ENCODE measurements at regions not wholly inside any gene's neighbourhood (a gene's known extent, or its start where the extent isn't known, plus 50 kb on each side); places are given as distances from the start of the nearest gene placed in this dataset.

DNA sequence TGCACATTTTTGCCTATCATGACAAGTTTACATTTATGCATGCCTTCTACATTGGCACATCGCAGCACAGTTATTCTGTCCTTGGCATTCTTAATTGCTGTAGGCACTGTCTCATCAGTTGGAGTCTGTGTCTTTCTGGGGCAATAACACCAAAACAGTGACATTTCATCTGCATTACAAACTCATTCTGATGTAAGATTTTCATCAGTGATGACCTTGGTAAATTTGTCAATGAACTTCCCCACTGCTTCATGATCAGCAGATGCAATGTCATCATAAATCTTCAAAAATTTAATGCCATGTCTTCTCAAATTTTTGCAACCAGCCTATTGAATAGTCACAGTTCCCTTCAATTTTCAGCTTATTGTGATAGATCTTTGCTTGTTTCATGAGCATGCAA, 85.5 kb downstream of the CAPZA3 start:
- Histone ChIP-seq H2AK5ac (ENCODE audit: low read depth, low read length) (no peak overlapping the region), H3K27ac (replicated peaks; ENCODE audit: low read length) (no peak overlapping the region), H3K18ac (ENCODE audit: low read length) (no peak overlapping the region), H4K8ac (ENCODE audit: low read depth, low read length) (no peak overlapping the region), H2BK12ac (ENCODE audit: low read length) (no peak overlapping the region), H3K9ac (ENCODE audit: low read depth, low read length, poor library complexity) (no peak overlapping the region), H2BK120ac (ENCODE audit: low read depth, low read length) (no peak overlapping the region), H3K4me2 (ENCODE audit: insufficient read depth, low read length, poor library complexity, severe bottlenecking) (no peak overlapping the region), H3K36me3 (replicated peaks in 1 of 2; ENCODE audit: control insufficient read depth in 2 of 2, insufficient read depth in 2 of 2, low read length in 2 of 2) (no peaks in the 10 kb centered on the region), H3K4ac (ENCODE audit: low read length) (no peak overlapping the region), H2AFZ (ENCODE audit: low read length) (no peak overlapping the region), H4K91ac (ENCODE audit: low read depth, low read length, poor library complexity) (no peak overlapping the region), H3K27me3 (ENCODE audit: control insufficient read depth in 3 of 3, insufficient read depth in 3 of 3, low read depth in 1 of 3, low read length in 3 of 3) (no peaks in the 10 kb centered on the region), H2BK5ac (ENCODE audit: low read length) (no peak overlapping the region), H3K4me3 (ENCODE audit: low read length in 2 of 2) (no peak overlapping the region), H2BK15ac (ENCODE audit: low read length) (no peak overlapping the region), H3K79me1 (ENCODE audit: low read depth, low read length) (no peaks in the 10 kb centered on the region), H3K9me3 (replicated peaks in 1 of 2; ENCODE audit: control insufficient read depth in 2 of 2, insufficient read depth in 1 of 2, low read depth in 1 of 2, low read length in 2 of 2) (no peaks in the 10 kb centered on the region), H3K23ac (ENCODE audit: low read depth, low read length, poor library complexity) (no peak overlapping the region), H3K4me1 (ENCODE audit: control insufficient read depth in 2 of 2, insufficient read depth in 1 of 2, low read depth in 1 of 2, low read length in 2 of 2) (no peaks in the 10 kb centered on the region), H3K14ac (ENCODE audit: low read length) (no peak overlapping the region)
- DNase-seq (ENCODE audit: low spot score), result no peak
- WGBS, 2 donors (ENCODE audit: extremely low coverage in 2 of 2, insufficient read length in 2 of 2, insufficient replicate concordance in 1 of 2), result no CpG with 5 or more reads among the region's 1 CpG

DNA sequence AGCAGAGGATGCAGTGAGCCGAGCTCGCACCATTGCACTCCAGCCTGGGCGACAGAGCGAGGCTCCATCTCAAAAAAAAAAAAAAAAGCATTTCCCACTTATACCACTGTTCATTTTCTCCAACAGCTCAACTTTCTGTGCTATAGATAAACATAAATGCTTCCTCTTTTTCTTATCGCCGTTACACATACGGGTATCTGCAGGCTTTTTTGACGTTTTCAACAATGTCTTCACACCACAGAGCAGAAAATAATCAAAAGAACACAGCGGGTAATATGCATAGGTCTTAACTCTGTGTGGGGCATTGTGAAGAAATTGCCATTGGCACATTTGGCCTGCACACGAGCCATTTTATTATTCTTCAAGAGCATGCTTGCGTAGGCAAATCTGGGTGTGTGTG, 86.4 kb downstream of the CAPZA3 start:
- Histone ChIP-seq H3K18ac (ENCODE audit: low read length) (no peak overlapping the region), H3K27ac (replicated peaks; ENCODE audit: low read length) (no peak overlapping the region), H2BK120ac (ENCODE audit: low read depth, low read length) (no peak overlapping the region), H2AFZ (ENCODE audit: low read length) (no peak overlapping the region), H3K23ac (ENCODE audit: low read depth, low read length, poor library complexity) (no peak overlapping the region), H3K9ac (ENCODE audit: low read depth, low read length, poor library complexity) (no peak overlapping the region), H3K27me3 (ENCODE audit: control insufficient read depth in 3 of 3, insufficient read depth in 3 of 3, low read depth in 1 of 3, low read length in 3 of 3) (no peaks in the 10 kb centered on the region), H3K4me3 (ENCODE audit: low read length in 2 of 2) (no peak overlapping the region), H3K4me1 (ENCODE audit: control insufficient read depth in 2 of 2, insufficient read depth in 1 of 2, low read depth in 1 of 2, low read length in 2 of 2) (no peaks in the 10 kb centered on the region), H3K4ac (ENCODE audit: low read length) (no peak overlapping the region), H3K14ac (ENCODE audit: low read length) (no peak overlapping the region), H4K8ac (ENCODE audit: low read depth, low read length) (no peak overlapping the region), H3K9me3 (replicated peaks in 1 of 2; ENCODE audit: control insufficient read depth in 2 of 2, insufficient read depth in 1 of 2, low read depth in 1 of 2, low read length in 2 of 2) (peaks cover 0 to 2% of the 10 kb centered on the region in 2 donors), H2BK5ac (ENCODE audit: low read length) (no peak overlapping the region), H2AK5ac (ENCODE audit: low read depth, low read length) (no peak overlapping the region), H3K4me2 (ENCODE audit: insufficient read depth, low read length, poor library complexity, severe bottlenecking) (no peak overlapping the region), H2BK15ac (ENCODE audit: low read length) (no peak overlapping the region), H3K36me3 (replicated peaks in 1 of 2; ENCODE audit: control insufficient read depth in 2 of 2, insufficient read depth in 2 of 2, low read length in 2 of 2) (no peaks in the 10 kb centered on the region), H2BK12ac (ENCODE audit: low read length) (no peak overlapping the region), H4K91ac (ENCODE audit: low read depth, low read length, poor library complexity) (no peak overlapping the region), H3K79me1 (ENCODE audit: low read depth, low read length) (no peaks in the 10 kb centered on the region)
- no CpG with 5 or more reads among the region's 11 CpGs for WGBS, 2 donors (ENCODE audit: extremely low coverage in 2 of 2, insufficient read length in 2 of 2, insufficient replicate concordance in 1 of 2)
- DNase-seq (ENCODE audit: low spot score), result no peak

- Histone ChIP-seq H3K27ac (replicated peaks; ENCODE audit: low read length) (no peak overlapping the region), H3K4me1 (ENCODE audit: control insufficient read depth in 2 of 2, insufficient read depth in 1 of 2, low read depth in 1 of 2, low read length in 2 of 2) (no peaks in the 10 kb centered on the region), H2BK12ac (ENCODE audit: low read length) (no peak overlapping the region), H3K4me2 (ENCODE audit: insufficient read depth, low read length, poor library complexity, severe bottlenecking) (no peak overlapping the region), H3K79me1 (ENCODE audit: low read depth, low read length) (no peaks in the 10 kb centered on the region), H3K36me3 (replicated peaks in 1 of 2; ENCODE audit: control insufficient read depth in 2 of 2, insufficient read depth in 2 of 2, low read length in 2 of 2) (no peaks in the 10 kb centered on the region), H3K14ac (ENCODE audit: low read length) (no peak overlapping the region), H2AK5ac (ENCODE audit: low read depth, low read length) (no peak overlapping the region), H2BK120ac (ENCODE audit: low read depth, low read length) (no peak overlapping the region), H3K27me3 (ENCODE audit: control insufficient read depth in 3 of 3, insufficient read depth in 3 of 3, low read depth in 1 of 3, low read length in 3 of 3) (no peaks in the 10 kb centered on the region), H3K23ac (ENCODE audit: low read depth, low read length, poor library complexity) (no peak overlapping the region), H3K4me3 (ENCODE audit: low read length in 2 of 2) (no peak overlapping the region), H4K91ac (ENCODE audit: low read depth, low read length, poor library complexity) (no peak overlapping the region), H2BK5ac (ENCODE audit: low read length) (no peak overlapping the region), H4K8ac (ENCODE audit: low read depth, low read length) (no peak overlapping the region), H3K4ac (ENCODE audit: low read length) (no peak overlapping the region), H2BK15ac (ENCODE audit: low read length) (no peak overlapping the region), H3K18ac (ENCODE audit: low read length) (no peak overlapping the region), H3K9ac (ENCODE audit: low read depth, low read length, poor library complexity) (no peak overlapping the region), H3K9me3 (replicated peaks in 1 of 2; ENCODE audit: control insufficient read depth in 2 of 2, insufficient read depth in 1 of 2, low read depth in 1 of 2, low read length in 2 of 2) (peaks cover 0 to 7% of the 10 kb centered on the region in 2 donors), H2AFZ (ENCODE audit: low read length) (no peak overlapping the region)
- no CpG with 5 or more reads among the region's 2 CpGs for WGBS, 2 donors (ENCODE audit: extremely low coverage in 2 of 2, insufficient read length in 2 of 2, insufficient replicate concordance in 1 of 2)
- DNase-seq (ENCODE audit: low spot score), result no peak
These were observed 87.2 kb downstream of the CAPZA3 start for GRCh38 chr12:18825138-18825537.

DNA sequence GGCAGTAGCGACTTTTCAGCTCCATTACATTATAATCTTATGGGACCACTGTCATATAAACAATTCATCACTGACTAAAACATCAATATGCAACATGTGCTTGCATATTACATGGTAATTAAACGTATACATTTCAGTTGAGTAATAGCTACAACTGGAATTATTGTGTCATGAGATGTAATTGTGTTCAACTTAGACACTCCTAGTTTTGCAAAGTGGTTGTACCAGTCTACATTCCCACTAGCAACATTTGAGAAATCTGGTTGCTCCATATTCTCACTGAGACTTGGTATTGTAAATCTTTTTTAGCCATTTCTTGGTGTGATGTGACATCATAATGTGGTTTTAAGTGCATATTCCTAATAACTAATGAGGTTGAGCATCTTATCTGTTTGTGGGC, 90.0 kb downstream of the CAPZA3 start:
- peaks cover 0 to 7% of the 10 kb centered on the region in 2 donors for H3K9me3 ChIP-seq (replicated peaks in 1 of 2; ENCODE audit: control insufficient read depth in 2 of 2, insufficient read depth in 1 of 2, low read depth in 1 of 2, low read length in 2 of 2)
- no peak overlapping the region for H3K4me2 ChIP-seq (ENCODE audit: insufficient read depth, low read length, poor library complexity, severe bottlenecking)
- no peaks in the 10 kb centered on the region for H3K4me1 ChIP-seq (ENCODE audit: control insufficient read depth in 2 of 2, insufficient read depth in 1 of 2, low read depth in 1 of 2, low read length in 2 of 2)
- H3K4ac ChIP-seq (ENCODE audit: low read length), result no peak overlapping the region
- H3K23ac ChIP-seq (ENCODE audit: low read depth, low read length, poor library complexity), result no peak overlapping the region
- H2BK12ac ChIP-seq (ENCODE audit: low read length), result no peak overlapping the region
- H3K18ac ChIP-seq (ENCODE audit: low read length), result no peak overlapping the region
- no peak overlapping the region for H2AFZ ChIP-seq (ENCODE audit: low read length)
- no peak overlapping the region for H4K8ac ChIP-seq (ENCODE audit: low read depth, low read length)
- H2BK5ac ChIP-seq (ENCODE audit: low read length), result no peak overlapping the region
- H3K79me1 ChIP-seq (ENCODE audit: low read depth, low read length), result no peaks in the 10 kb centered on the region
- no peak overlapping the region for H2BK120ac ChIP-seq (ENCODE audit: low read depth, low read length)
- H3K36me3 ChIP-seq (replicated peaks in 1 of 2; ENCODE audit: control insufficient read depth in 2 of 2, insufficient read depth in 2 of 2, low read length in 2 of 2), result no peaks in the 10 kb centered on the region
- H3K9ac ChIP-seq (ENCODE audit: low read depth, low read length, poor library complexity), result no peak overlapping the region
- no peak overlapping the region for H2BK15ac ChIP-seq (ENCODE audit: low read length)
- no peak for DNase-seq (ENCODE audit: low spot score)
- H2AK5ac ChIP-seq (ENCODE audit: low read depth, low read length), result no peak overlapping the region
- no peak overlapping the region for H3K4me3 ChIP-seq (ENCODE audit: low read length in 2 of 2)
- H3K27me3 ChIP-seq (ENCODE audit: control insufficient read depth in 3 of 3, insufficient read depth in 3 of 3, low read depth in 1 of 3, low read length in 3 of 3), result no peaks in the 10 kb centered on the region
- H4K91ac ChIP-seq (ENCODE audit: low read depth, low read length, poor library complexity), result no peak overlapping the region
- no peak overlapping the region for H3K27ac ChIP-seq (replicated peaks; ENCODE audit: low read length)
- no CpG with 5 or more reads among the region's 2 CpGs for WGBS, 2 donors (ENCODE audit: extremely low coverage in 2 of 2, insufficient read length in 2 of 2, insufficient replicate concordance in 1 of 2)
- H3K14ac ChIP-seq (ENCODE audit: low read length), result no peak overlapping the region
